ENCODE measurements at regions not wholly inside any gene's neighbourhood (a gene's known extent, or its start where the extent isn't known, plus 50 kb on each side); places are given as distances from the start of the nearest gene placed in this dataset.

DNA sequence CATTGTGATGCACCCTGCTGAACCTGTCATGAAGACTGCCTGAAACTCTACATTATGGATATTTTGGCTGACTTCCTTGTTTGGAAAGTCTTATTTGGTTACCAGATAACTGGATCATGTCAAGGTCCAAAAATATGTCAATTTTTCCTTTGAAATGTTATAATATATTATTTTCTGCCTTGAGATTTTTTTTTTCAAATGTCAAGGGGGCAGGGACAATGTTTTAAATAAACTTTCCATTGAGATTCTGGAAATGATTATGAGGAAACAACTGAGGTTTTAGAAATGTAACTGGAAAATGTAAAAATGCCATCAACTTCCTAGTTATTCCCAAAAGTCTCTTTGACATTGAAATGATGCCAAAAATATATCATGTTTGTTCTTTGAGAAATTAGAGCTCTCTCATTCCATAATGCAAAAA, 117.0 kb downstream of the RFC3 start:
- DNase-seq (ENCODE audit: low read depth) = no peak
- no peak overlapping the region for H3K4me3 ChIP-seq (ENCODE audit: low read depth, low read length)
- TF ChIP-seq POLR2A (IDR thresholded peaks at IDR 0.05; ENCODE audit: extremely low read depth, insufficient read length) = no peak
- TF ChIP-seq, protein P1, sequence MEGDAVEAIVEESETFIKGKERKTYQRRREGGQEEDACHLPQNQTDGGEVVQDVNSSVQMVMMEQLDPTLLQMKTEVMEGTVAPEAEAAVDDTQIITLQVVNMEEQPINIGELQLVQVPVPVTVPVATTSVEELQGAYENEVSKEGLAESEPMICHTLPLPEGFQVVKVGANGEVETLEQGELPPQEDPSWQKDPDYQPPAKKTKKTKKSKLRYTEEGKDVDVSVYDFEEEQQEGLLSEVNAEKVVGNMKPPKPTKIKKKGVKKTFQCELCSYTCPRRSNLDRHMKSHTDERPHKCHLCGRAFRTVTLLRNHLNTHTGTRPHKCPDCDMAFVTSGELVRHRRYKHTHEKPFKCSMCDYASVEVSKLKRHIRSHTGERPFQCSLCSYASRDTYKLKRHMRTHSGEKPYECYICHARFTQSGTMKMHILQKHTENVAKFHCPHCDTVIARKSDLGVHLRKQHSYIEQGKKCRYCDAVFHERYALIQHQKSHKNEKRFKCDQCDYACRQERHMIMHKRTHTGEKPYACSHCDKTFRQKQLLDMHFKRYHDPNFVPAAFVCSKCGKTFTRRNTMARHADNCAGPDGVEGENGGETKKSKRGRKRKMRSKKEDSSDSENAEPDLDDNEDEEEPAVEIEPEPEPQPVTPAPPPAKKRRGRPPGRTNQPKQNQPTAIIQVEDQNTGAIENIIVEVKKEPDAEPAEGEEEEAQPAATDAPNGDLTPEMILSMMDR (IDR thresholded peaks at IDR 0.05; ENCODE audit: low read depth, low read length) = no peak

DNA sequence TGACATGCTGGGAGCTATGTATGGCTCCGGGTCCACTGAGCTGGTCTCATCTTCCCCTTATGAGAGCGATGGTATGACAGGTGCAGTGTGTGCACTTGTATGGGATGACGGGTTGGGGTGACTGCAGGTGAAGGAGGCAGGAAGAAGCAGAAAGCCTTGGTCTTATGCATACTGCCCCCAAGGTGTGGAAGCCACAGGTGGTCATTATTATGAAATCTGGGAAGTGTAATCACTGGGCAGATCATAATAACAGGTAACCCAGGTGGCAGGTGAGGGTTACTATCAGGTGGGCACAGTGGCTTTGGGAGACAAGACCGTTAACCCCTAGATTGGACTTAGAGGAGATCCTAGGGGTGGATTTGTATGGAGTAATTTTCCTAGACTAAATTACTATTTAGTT, 118.0 kb downstream of the RFC3 start:
- DNase-seq (ENCODE audit: low read depth) = no peak
- no peak overlapping the region for H3K4me3 ChIP-seq (ENCODE audit: low read depth, low read length)
- TF ChIP-seq MYC (IDR thresholded peaks at IDR 0.05; ENCODE audit: low read depth, low read length) (no peak), POLR2A (IDR thresholded peaks at IDR 0.05; ENCODE audit: extremely low read depth, insufficient read length) (no peak)
- TF ChIP-seq, protein P1 (IDR thresholded peaks at IDR 0.05; ENCODE audit: low read depth, low read length) = no peak
- TF ChIP-seq, protein P2, sequence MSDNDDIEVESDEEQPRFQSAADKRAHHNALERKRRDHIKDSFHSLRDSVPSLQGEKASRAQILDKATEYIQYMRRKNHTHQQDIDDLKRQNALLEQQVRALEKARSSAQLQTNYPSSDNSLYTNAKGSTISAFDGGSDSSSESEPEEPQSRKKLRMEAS (IDR thresholded peaks at IDR 0.05; ENCODE audit: low read depth, low read length) = no peak

DNA sequence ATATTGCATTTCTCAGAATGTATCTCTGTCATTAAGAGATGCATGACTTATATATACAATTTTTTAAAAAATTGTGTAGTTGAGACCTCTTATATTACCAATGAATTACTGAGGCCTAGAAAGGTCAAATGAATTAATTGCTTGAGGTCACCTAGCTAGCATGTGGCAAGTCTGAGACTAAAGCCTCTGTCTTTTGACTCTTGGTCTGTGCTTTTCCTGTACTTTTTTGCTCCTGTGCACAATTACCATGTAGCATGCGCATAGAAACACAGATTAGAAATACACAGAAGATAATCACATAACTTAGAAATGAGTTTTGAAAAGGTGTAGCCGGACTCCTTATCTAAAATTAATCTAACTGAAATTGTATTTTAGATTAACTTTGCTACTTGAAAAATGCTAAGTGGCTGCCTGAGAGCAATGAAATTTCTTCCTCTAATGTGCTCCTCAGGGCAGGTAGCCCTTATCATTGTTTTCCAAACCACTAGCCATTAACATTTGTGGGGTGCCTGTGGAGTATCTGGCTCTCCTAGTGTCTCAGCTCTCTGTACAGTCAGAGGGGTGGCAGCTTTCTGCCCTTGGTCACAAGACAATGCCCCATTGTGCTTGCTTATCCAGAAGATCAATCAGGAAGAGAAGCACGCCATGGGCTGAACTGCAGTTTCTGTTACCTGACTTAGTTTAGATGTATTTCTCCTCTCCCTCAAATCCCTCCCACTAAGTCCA, 119.6 kb downstream of the RFC3 start:
- no peak overlapping the region for H3K4me3 ChIP-seq (ENCODE audit: low read depth, low read length)
- TF ChIP-seq POLR2A (IDR thresholded peaks at IDR 0.05; ENCODE audit: extremely low read depth, insufficient read length) = no peak
- no peak for TF ChIP-seq MYC (IDR thresholded peaks at IDR 0.05; ENCODE audit: low read depth, low read length)
- TF ChIP-seq, protein P2 (IDR thresholded peaks at IDR 0.05; ENCODE audit: low read depth, low read length) = no peak
- TF ChIP-seq, protein P1 (IDR thresholded peaks at IDR 0.05; ENCODE audit: low read depth, low read length) = no peak
- no peak for DNase-seq (ENCODE audit: low read depth)

DNA sequence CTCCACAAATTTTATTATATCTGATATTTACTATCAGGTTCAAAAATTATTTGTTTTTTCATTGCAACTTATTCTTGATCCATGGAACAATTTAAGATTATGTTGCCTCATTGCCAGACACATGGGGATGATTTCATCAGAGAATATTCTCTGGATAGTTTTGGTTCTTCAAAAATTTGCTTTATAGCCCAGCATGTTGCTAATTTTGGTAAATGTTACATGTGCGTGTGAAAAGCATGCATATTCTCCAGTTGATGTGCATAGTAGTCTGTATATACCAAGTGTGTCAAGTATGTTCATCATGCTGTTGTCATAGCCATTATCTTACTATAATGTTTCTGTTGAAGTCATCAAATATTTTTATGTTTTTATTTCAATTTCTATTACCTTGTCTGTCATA, 122.3 kb downstream of the RFC3 start:
- no peak for DNase-seq (ENCODE audit: low read depth)
- no peak overlapping the region for H3K4me3 ChIP-seq (ENCODE audit: low read depth, low read length)
- TF ChIP-seq, protein P2 (IDR thresholded peaks at IDR 0.05; ENCODE audit: low read depth, low read length) = no peak
- no peak for TF ChIP-seq POLR2A (IDR thresholded peaks at IDR 0.05; ENCODE audit: extremely low read depth, insufficient read length)
- TF ChIP-seq, protein P1 (IDR thresholded peaks at IDR 0.05; ENCODE audit: low read depth, low read length) = no peak
- TF ChIP-seq MYC (IDR thresholded peaks at IDR 0.05; ENCODE audit: low read depth, low read length) = no peak

DNA sequence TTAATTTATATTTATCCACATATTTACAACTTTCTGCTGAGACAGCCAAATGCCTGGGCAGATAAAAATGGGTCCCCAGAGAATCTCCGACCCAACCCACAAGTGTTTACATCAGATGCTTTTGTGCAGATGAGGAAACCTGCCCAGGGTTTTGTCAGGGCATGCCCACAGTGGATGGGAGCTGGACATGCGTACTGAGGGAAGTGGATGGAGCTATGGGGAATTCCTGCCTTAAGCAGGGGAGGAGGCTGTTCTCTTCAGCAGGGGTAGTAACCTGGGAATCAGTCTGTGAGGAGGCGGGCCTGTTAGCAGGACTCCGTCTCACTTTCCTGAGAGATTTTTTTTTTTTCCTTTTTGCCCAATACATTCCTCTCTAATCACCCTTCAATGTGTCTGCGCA, 122.9 kb downstream of the RFC3 start:
- no peak for DNase-seq (ENCODE audit: low read depth)
- TF ChIP-seq, protein P2 (IDR thresholded peaks at IDR 0.05; ENCODE audit: low read depth, low read length) = no peak
- TF ChIP-seq, protein P1 (IDR thresholded peaks at IDR 0.05; ENCODE audit: low read depth, low read length) = no peak
- TF ChIP-seq POLR2A (IDR thresholded peaks at IDR 0.05; ENCODE audit: extremely low read depth, insufficient read length) (no peak), MYC (IDR thresholded peaks at IDR 0.05; ENCODE audit: low read depth, low read length) (no peak)
- H3K4me3 ChIP-seq (ENCODE audit: low read depth, low read length) = no peak overlapping the region
